GM12878 (cell line): ENCODE measurements at regions not wholly inside any gene's neighbourhood (a gene's known extent, or its start where the extent isn't known, plus 50 kb on each side); places are given as distances from the start of the nearest gene placed in this dataset.

Experiments used
- ATAC-seq: fragments of 200-7000 bp; cut with Tn5 transposase; 3 replicates; pipeline ENCODE4 v1.9.1; 2020; ENCODE audit warnings: mild to moderate bottlenecking, moderate library complexity
- BruUV-seq: library from RNA; stranded (reverse); fragments of 400-500 nt; replicated peaks from 2 replicates; lab custom pipeline; 2021; lab: Mats Ljungman, UMichigan
- CTCF ChIA-PET: fragments of 300-600 bp; sonication (Branson Sonifier 250); formaldehyde crosslinking; extraction: SDS; loops from one replicate; lab custom pipeline; 2021; ENCODE audit warnings: inconsistent platforms; lab: Yijun Ruan, JAX
- POLR2A ChIA-PET: fragments of 350-600 bp; formaldehyde crosslinking; extraction: SDS; loops from one replicate; lab custom pipeline; 2021; ENCODE audit warnings: inconsistent platforms; lab: Charles Lee
- RAD21 ChIA-PET: fragments of 300-600 bp; sonication (Branson Sonifier 250); formaldehyde crosslinking; loops from one replicate; lab custom pipeline; 2023; ENCODE audit warnings: antibody characterized with exemption; ENCODE audit not compliant: unreplicated experiment; lab: Charles Lee
- SMC1A ChIA-PET: fragments of 300-600 bp; sonication (Branson Sonifier 250); formaldehyde crosslinking; loops from one replicate; lab custom pipeline; 2023; ENCODE audit not compliant: unreplicated experiment, uncharacterized antibody; lab: Charles Lee
- DNase-seq: peaks from one replicate; pipeline ENCODE4 v3.0.0-alpha.2; 2011; ENCODE audit warnings: low read depth, low spot score
- FAIRE-seq: peaks from 3 replicates; lab custom pipeline; 2011; peaks lifted over from hg19 to GRCh38; lab: Jason Lieb, UNC
- H2AFZ ChIP-seq: 2 replicates; pipeline ENCODE4 v1.6.0; 2011; ENCODE audit warnings: low read depth, low read length, control low read depth; ENCODE audit not compliant: control insufficient read depth
- H3K27ac ChIP-seq: 2 replicates; pipeline ENCODE4 v1.5.1; 2011; ENCODE audit warnings: control low read depth; ENCODE audit not compliant: control insufficient read depth, insufficient read depth
- H3K27me3 ChIP-seq, 2 experiments: replicated peaks in 1 of 2; 2 replicates each; pipeline versions ENCODE4 v1.6.0 to v1.6.1; 2011; ENCODE audit warnings: low read length in 1 of 2; ENCODE audit not compliant: control insufficient read depth in 2 of 2, insufficient read depth in 2 of 2
- H3K36me3 ChIP-seq, 2 experiments: 2 replicates each; pipeline ENCODE4 v1.5.1; 2011; ENCODE audit warnings: low read length in 1 of 2; ENCODE audit not compliant: control insufficient read depth in 2 of 2, insufficient read depth in 2 of 2
- H3K4me1 ChIP-seq: 2 replicates; pipeline ENCODE4 v1.6.1; 2011; ENCODE audit warnings: mild to moderate bottlenecking, low read length, moderate library complexity, mixed read lengths; ENCODE audit not compliant: control insufficient read depth, insufficient read depth
- H3K4me2 ChIP-seq: 2 replicates; pipeline ENCODE4 v1.6.0; 2011; ENCODE audit warnings: control low read depth; ENCODE audit not compliant: control insufficient read depth, insufficient read depth
- H3K4me3 ChIP-seq: fragments of 200-600 bp; sonication (generic); 2 replicates; pipeline ENCODE4 v1.5.1; 2016
- H3K79me2 ChIP-seq: 2 replicates; pipeline ENCODE4 v1.6.0; 2011; ENCODE audit warnings: low read length; ENCODE audit not compliant: control insufficient read depth, insufficient read depth
- H3K9ac ChIP-seq: 2 replicates; pipeline ENCODE4 v1.8.0; 2011; ENCODE audit warnings: low read length, control low read depth, mixed read lengths; ENCODE audit not compliant: control insufficient read depth, insufficient read depth
- H3K9me3 ChIP-seq: replicated peaks from 3 replicates; pipeline ENCODE4 v1.5.1; 2011; ENCODE audit warnings: mild to moderate bottlenecking, low read length; ENCODE audit not compliant: control insufficient read depth, insufficient read depth
- H4K20me1 ChIP-seq: 2 replicates; pipeline ENCODE4 v1.6.0; 2011; ENCODE audit not compliant: control insufficient read depth, insufficient read depth
- EED ChIP-seq: sonication (generic); IDR thresholded peaks from 2 replicates; pipeline ENCODE4 v1.6.1; 2016; ENCODE audit warnings: antibody characterized with exemption, low read depth
- EZH2 ChIP-seq: IDR thresholded peaks from 2 replicates; pipeline ENCODE4 v1.6.1; 2012; ENCODE audit warnings: low read depth, mild to moderate bottlenecking, control low read depth, inconsistent platforms, low read length, borderline replicate concordance; ENCODE audit not compliant: control insufficient read depth
- GATAD2B ChIP-seq: fragments of 450-650 bp; conservative IDR thresholded peaks from 2 replicates; pipeline ENCODE4 v1.6.1; 2017; ENCODE audit warnings: low read depth, mild to moderate bottlenecking, moderate library complexity
- IKZF1 ChIP-seq: fragments of 450-650 bp; conservative IDR thresholded peaks from 2 replicates; pipeline ENCODE4 v1.6.1; 2017; ENCODE audit warnings: antibody characterized with exemption, mild to moderate bottlenecking
- RCOR1 ChIP-seq: conservative IDR thresholded peaks from 2 replicates; pipeline ENCODE4 v1.6.1; 2012; ENCODE audit warnings: low read depth, low read length, improper control_type of control experiment
- SMARCA5 ChIP-seq: fragments of 450-650 bp; IDR thresholded peaks from 2 replicates; pipeline ENCODE4 v1.6.1; 2017; ENCODE audit warnings: mild to moderate bottlenecking
- YBX1 ChIP-seq: fragments of 450-650 bp; IDR thresholded peaks from 2 replicates; pipeline ENCODE4 v1.6.1; 2016; ENCODE audit warnings: antibody characterized with exemption
- WGBS: methylation state at CpG from one replicate; pipeline ENCODE4 v1.1.6; 2016; ENCODE audit warnings: low lambda C conversion rate; ENCODE audit not compliant: insufficient replicate concordance, insufficient coverage; ENCODE audit errors: missing lambda C conversion rate; 5-methylcytosine and 5-hydroxymethylcytosine counted together
- in situ Hi-C: fragments of 300-500 bp; cut with MboI; formaldehyde crosslinking; loops from 9 replicates; pipeline ENCODE4 v1.14.3; 2018; ENCODE audit warnings: mixed read lengths
- intact Hi-C: fragments of 100-400 bp; cut with micrococcal nuclease; formaldehyde crosslinking; loops from one replicate; pipeline ENCODE4 v1.14.2; 2022; ENCODE audit not compliant: unreplicated experiment
- TF ChIP-seq, protein P1 (sequence below): IDR thresholded peaks from 2 replicates; pipeline ENCODE4 v1.6.1; 2011; ENCODE audit warnings: borderline replicate concordance, low read depth, mild to moderate bottlenecking, moderate library complexity, low read length; ENCODE audit not compliant: insufficient read depth, poor library complexity, severe bottlenecking
- TF ChIP-seq, protein P2 (sequence below): IDR thresholded peaks from 2 replicates; pipeline ENCODE4 v1.6.1; 2012; ENCODE audit warnings: improper control_type of control experiment, low read depth, low read length; ENCODE audit not compliant: insufficient replicate concordance

DNA sequence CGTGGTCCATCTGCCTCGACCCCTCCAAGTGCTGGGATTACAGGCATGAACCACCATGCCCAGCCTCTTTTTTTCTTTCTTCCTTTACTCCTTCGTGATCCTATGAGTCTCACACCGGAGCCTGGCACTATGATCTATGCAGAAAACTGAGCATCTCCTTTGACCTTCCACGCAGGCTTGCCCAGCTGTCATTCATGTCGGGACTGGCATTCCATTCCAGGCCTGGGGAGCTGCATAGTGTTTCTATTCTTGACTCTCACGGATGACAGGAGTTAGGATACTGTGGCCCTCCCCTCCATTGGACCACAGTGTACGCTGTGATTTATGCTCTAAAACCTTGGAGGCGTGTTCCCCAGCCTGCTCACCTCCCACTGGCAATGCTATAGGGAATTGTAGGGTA lies 611.8 kb downstream of the BRD1 start:
- ChIA-PET POLR2A (no interaction called here), SMC1A (no interaction called here), RAD21 (no interaction called here), CTCF (no interaction called here)
- H3K4me3 ChIP-seq = no peak overlapping the region
- FAIRE-seq (no peak), DNase-seq (no peak), ATAC-seq (no peak)
- no peaks in the 10 kb centered on the region for H3K27me3 ChIP-seq
- in situ Hi-C loops = no loop called here
- H3K9ac ChIP-seq = no peak overlapping the region
- WGBS = 2% methylated on average over 9 of the region's 9 CpGs
- TF ChIP-seq, protein P1, sequence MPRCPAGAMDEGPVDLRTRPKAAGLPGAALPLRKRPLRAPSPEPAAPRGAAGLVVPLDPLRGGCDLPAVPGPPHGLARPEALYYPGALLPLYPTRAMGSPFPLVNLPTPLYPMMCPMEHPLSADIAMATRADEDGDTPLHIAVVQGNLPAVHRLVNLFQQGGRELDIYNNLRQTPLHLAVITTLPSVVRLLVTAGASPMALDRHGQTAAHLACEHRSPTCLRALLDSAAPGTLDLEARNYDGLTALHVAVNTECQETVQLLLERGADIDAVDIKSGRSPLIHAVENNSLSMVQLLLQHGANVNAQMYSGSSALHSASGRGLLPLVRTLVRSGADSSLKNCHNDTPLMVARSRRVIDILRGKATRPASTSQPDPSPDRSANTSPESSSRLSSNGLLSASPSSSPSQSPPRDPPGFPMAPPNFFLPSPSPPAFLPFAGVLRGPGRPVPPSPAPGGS = no peak
- TF ChIP-seq EED (no peak), SMARCA5 (no peak)
- H3K36me3 ChIP-seq = no peaks in the 10 kb centered on the region
- no peak overlapping the region for H2AFZ ChIP-seq
- no peaks in the 10 kb centered on the region for H3K4me1 ChIP-seq
- H4K20me1 ChIP-seq = no peaks in the 10 kb centered on the region
- H3K79me2 ChIP-seq = no peaks in the 10 kb centered on the region
- intact Hi-C loops = no loop called here
- no TSS peak for BruUV-seq
- no peak overlapping the region for H3K27ac ChIP-seq
- no peaks in the 10 kb centered on the region; the same call in 2 of the 3 replicates for H3K9me3 ChIP-seq
- H3K4me2 ChIP-seq = no peak overlapping the region

DNA sequence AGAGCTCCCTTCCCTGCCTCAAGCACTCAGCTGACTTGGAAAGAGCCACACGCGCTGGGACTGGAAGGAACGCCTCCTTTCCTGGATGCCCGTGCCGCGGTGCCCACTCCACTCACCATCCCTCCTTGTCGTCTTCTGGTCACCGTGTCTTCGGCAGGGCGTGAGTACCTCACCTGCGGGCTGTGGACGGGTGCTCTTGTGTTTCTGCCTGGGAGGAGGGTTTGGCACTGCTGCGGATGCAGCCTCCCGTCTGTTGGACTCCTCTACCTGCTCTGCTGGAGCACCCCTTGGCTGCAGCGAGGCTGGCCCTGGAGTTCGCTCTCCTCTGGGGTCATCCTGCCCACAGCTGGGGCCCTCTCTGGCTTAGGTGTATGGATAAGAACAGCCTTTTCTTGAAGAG lies 612.7 kb downstream of the BRD1 start:
- H3K4me1 ChIP-seq = no peaks in the 10 kb centered on the region
- no peaks in the 10 kb centered on the region for H3K79me2 ChIP-seq
- BruUV-seq = no TSS peak
- ChIA-PET CTCF (no interaction called here), POLR2A (no interaction called here), RAD21 (no interaction called here), SMC1A (no interaction called here)
- no peak overlapping the region for H3K4me3 ChIP-seq
- no peak overlapping the region for H3K9ac ChIP-seq
- no peak overlapping the region for H3K27ac ChIP-seq
- ATAC-seq (no peak), DNase-seq (no peak), FAIRE-seq (no peak)
- intact Hi-C loops = no loop called here
- TF ChIP-seq EZH2 (no peak), IKZF1 (no peak), YBX1 (no peak), GATAD2B (no peak), RCOR1 (no peak)
- TF ChIP-seq, protein P2, sequence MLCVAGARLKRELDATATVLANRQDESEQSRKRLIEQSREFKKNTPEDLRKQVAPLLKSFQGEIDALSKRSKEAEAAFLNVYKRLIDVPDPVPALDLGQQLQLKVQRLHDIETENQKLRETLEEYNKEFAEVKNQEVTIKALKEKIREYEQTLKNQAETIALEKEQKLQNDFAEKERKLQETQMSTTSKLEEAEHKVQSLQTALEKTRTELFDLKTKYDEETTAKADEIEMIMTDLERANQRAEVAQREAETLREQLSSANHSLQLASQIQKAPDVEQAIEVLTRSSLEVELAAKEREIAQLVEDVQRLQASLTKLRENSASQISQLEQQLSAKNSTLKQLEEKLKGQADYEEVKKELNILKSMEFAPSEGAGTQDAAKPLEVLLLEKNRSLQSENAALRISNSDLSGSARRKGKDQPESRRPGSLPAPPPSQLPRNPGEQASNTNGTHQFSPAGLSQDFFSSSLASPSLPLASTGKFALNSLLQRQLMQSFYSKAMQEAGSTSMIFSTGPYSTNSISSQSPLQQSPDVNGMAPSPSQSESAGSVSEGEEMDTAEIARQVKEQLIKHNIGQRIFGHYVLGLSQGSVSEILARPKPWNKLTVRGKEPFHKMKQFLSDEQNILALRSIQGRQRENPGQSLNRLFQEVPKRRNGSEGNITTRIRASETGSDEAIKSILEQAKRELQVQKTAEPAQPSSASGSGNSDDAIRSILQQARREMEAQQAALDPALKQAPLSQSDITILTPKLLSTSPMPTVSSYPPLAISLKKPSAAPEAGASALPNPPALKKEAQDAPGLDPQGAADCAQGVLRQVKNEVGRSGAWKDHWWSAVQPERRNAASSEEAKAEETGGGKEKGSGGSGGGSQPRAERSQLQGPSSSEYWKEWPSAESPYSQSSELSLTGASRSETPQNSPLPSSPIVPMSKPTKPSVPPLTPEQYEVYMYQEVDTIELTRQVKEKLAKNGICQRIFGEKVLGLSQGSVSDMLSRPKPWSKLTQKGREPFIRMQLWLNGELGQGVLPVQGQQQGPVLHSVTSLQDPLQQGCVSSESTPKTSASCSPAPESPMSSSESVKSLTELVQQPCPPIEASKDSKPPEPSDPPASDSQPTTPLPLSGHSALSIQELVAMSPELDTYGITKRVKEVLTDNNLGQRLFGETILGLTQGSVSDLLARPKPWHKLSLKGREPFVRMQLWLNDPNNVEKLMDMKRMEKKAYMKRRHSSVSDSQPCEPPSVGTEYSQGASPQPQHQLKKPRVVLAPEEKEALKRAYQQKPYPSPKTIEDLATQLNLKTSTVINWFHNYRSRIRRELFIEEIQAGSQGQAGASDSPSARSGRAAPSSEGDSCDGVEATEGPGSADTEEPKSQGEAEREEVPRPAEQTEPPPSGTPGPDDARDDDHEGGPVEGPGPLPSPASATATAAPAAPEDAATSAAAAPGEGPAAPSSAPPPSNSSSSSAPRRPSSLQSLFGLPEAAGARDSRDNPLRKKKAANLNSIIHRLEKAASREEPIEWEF = no peak
- no peak overlapping the region for H2AFZ ChIP-seq
- no peaks in the 10 kb centered on the region for H3K36me3 ChIP-seq
- H3K4me2 ChIP-seq = no peak overlapping the region
- 19% methylated on average over 15 of the region's 16 CpGs for WGBS
- H4K20me1 ChIP-seq = no peaks in the 10 kb centered on the region
- H3K9me3 ChIP-seq = no peaks in the 10 kb centered on the region; the same call in 2 of the 3 replicates
- no peaks in the 10 kb centered on the region for H3K27me3 ChIP-seq
- in situ Hi-C loops = no loop called here
